ENCODE measurements at regions not wholly inside any gene's neighbourhood (a gene's known extent, or its start where the extent isn't known, plus 50 kb on each side); places are given as distances from the start of the nearest gene placed in this dataset.
"Not testable (repeated sequence)": the region's sequence is repeated elsewhere in the genome, so short reads cannot be mapped to it uniquely, and the experiment has no call there.

GRCh38 chr3:198113206-198114053 lies 153.4 kb downstream of the LMLN start:
- H3K4me2 ChIP-seq (ENCODE audit: low read length) = no peak overlapping the region
- H3K36me3 ChIP-seq (ENCODE audit: insufficient read depth, low read length) = no peaks in the 10 kb centered on the region
- H3K9me2 ChIP-seq (ENCODE audit: insufficient read depth, low read length) = no peaks in the 10 kb centered on the region
- H3K9me3 ChIP-seq (ENCODE audit: low read length) = no peaks in the 10 kb centered on the region
- no peaks in the 10 kb centered on the region for H4K20me1 ChIP-seq (ENCODE audit: insufficient read depth)
- H3K27ac ChIP-seq (ENCODE audit: low read length) = no peak overlapping the region
- H3K79me2 ChIP-seq (replicated peaks; ENCODE audit: insufficient read depth, low read length) = no peaks in the 10 kb centered on the region
- no peak overlapping the region for H3K9ac ChIP-seq (ENCODE audit: low read length)
- peaks cover 29% of the 10 kb centered on the region for H3K27me3 ChIP-seq (ENCODE audit: insufficient read depth, low read depth, low read length)
- no peak overlapping the region for H2AFZ ChIP-seq (ENCODE audit: low read depth, low read length)
- H3K4me3 ChIP-seq (ENCODE audit: low read length) = peak overlapping the region; percentile 43
- H3F3A ChIP-seq (ENCODE audit: insufficient read depth, low read length, poor library complexity, severe bottlenecking) = no peaks in the 10 kb centered on the region
- no peak for TF ChIP-seq EP300 (conservative IDR thresholded peaks at IDR 0.05; ENCODE audit: poor library complexity, severe bottlenecking)

- H3K9me2 ChIP-seq (ENCODE audit: insufficient read depth, low read length); H3K27ac ChIP-seq (ENCODE audit: low read length); H3K9ac ChIP-seq (ENCODE audit: low read length); H3K4me3 ChIP-seq (ENCODE audit: low read length); H3K79me2 ChIP-seq (replicated peaks; ENCODE audit: insufficient read depth, low read length); H3F3A ChIP-seq (ENCODE audit: insufficient read depth, low read length, poor library complexity, severe bottlenecking); H3K4me2 ChIP-seq (ENCODE audit: low read length); H3K36me3 ChIP-seq (ENCODE audit: insufficient read depth, low read length); H4K20me1 ChIP-seq (ENCODE audit: insufficient read depth); H2AFZ ChIP-seq (ENCODE audit: low read depth, low read length); H3K9me3 ChIP-seq (ENCODE audit: low read length): not testable (repeated sequence)
- peaks cover 29% of the 10 kb centered on the region for H3K27me3 ChIP-seq (ENCODE audit: insufficient read depth, low read depth, low read length)
These were observed 154.5 kb downstream of the LMLN start for GRCh38 chr3:198114516-198114915.

- not testable (repeated sequence) for H2AFZ ChIP-seq (ENCODE audit: low read depth, low read length); H3K79me2 ChIP-seq (replicated peaks; ENCODE audit: insufficient read depth, low read length); H3F3A ChIP-seq (ENCODE audit: insufficient read depth, low read length, poor library complexity, severe bottlenecking); H3K9ac ChIP-seq (ENCODE audit: low read length); H3K27me3 ChIP-seq (ENCODE audit: insufficient read depth, low read depth, low read length); H3K4me3 ChIP-seq (ENCODE audit: low read length); H4K20me1 ChIP-seq (ENCODE audit: insufficient read depth); H3K27ac ChIP-seq (ENCODE audit: low read length); H3K36me3 ChIP-seq (ENCODE audit: insufficient read depth, low read length); H3K4me2 ChIP-seq (ENCODE audit: low read length); H3K9me3 ChIP-seq (ENCODE audit: low read length); H3K9me2 ChIP-seq (ENCODE audit: insufficient read depth, low read length)
These were observed 162.2 kb downstream of the LMLN start for GRCh38 chr3:198122184-198122583.

GRCh38 chr3:198137038-198137835 lies 177.2 kb downstream of the LMLN start:
- H3K4me2 ChIP-seq (ENCODE audit: low read length); H3K9me3 ChIP-seq (ENCODE audit: low read length); H3K9me2 ChIP-seq (ENCODE audit: insufficient read depth, low read length); H3K36me3 ChIP-seq (ENCODE audit: insufficient read depth, low read length); H3F3A ChIP-seq (ENCODE audit: insufficient read depth, low read length, poor library complexity, severe bottlenecking); H4K20me1 ChIP-seq (ENCODE audit: insufficient read depth); H3K79me2 ChIP-seq (replicated peaks; ENCODE audit: insufficient read depth, low read length); H3K27ac ChIP-seq (ENCODE audit: low read length); H3K9ac ChIP-seq (ENCODE audit: low read length); H2AFZ ChIP-seq (ENCODE audit: low read depth, low read length); H3K4me3 ChIP-seq (ENCODE audit: low read length); H3K27me3 ChIP-seq (ENCODE audit: insufficient read depth, low read depth, low read length): not testable (repeated sequence)

GRCh38 chr3:198138205-198138604 lies 178.2 kb downstream of the LMLN start:
- not testable (repeated sequence) for H3K27ac ChIP-seq (ENCODE audit: low read length); H3K9me3 ChIP-seq (ENCODE audit: low read length); H4K20me1 ChIP-seq (ENCODE audit: insufficient read depth); H3F3A ChIP-seq (ENCODE audit: insufficient read depth, low read length, poor library complexity, severe bottlenecking); H3K27me3 ChIP-seq (ENCODE audit: insufficient read depth, low read depth, low read length); H3K36me3 ChIP-seq (ENCODE audit: insufficient read depth, low read length); H3K9me2 ChIP-seq (ENCODE audit: insufficient read depth, low read length); H3K4me3 ChIP-seq (ENCODE audit: low read length); H2AFZ ChIP-seq (ENCODE audit: low read depth, low read length); H3K79me2 ChIP-seq (replicated peaks; ENCODE audit: insufficient read depth, low read length); H3K4me2 ChIP-seq (ENCODE audit: low read length); H3K9ac ChIP-seq (ENCODE audit: low read length)

- not testable (repeated sequence) for H3K79me2 ChIP-seq (replicated peaks; ENCODE audit: insufficient read depth, low read length); H3K9ac ChIP-seq (ENCODE audit: low read length); H3F3A ChIP-seq (ENCODE audit: insufficient read depth, low read length, poor library complexity, severe bottlenecking); H2AFZ ChIP-seq (ENCODE audit: low read depth, low read length); H3K9me2 ChIP-seq (ENCODE audit: insufficient read depth, low read length); H3K36me3 ChIP-seq (ENCODE audit: insufficient read depth, low read length); H3K27ac ChIP-seq (ENCODE audit: low read length); H3K27me3 ChIP-seq (ENCODE audit: insufficient read depth, low read depth, low read length); H3K4me3 ChIP-seq (ENCODE audit: low read length); H3K9me3 ChIP-seq (ENCODE audit: low read length); H4K20me1 ChIP-seq (ENCODE audit: insufficient read depth); H3K4me2 ChIP-seq (ENCODE audit: low read length)
These were observed 179.0 kb downstream of the LMLN start for GRCh38 chr3:198139037-198139436.

- not testable (repeated sequence) for H3K9ac ChIP-seq (ENCODE audit: low read length); H3K4me2 ChIP-seq (ENCODE audit: low read length); H3K9me3 ChIP-seq (ENCODE audit: low read length); H3F3A ChIP-seq (ENCODE audit: insufficient read depth, low read length, poor library complexity, severe bottlenecking); H3K4me3 ChIP-seq (ENCODE audit: low read length); H3K9me2 ChIP-seq (ENCODE audit: insufficient read depth, low read length); H3K79me2 ChIP-seq (replicated peaks; ENCODE audit: insufficient read depth, low read length); H3K36me3 ChIP-seq (ENCODE audit: insufficient read depth, low read length); H2AFZ ChIP-seq (ENCODE audit: low read depth, low read length); H3K27ac ChIP-seq (ENCODE audit: low read length); H3K27me3 ChIP-seq (ENCODE audit: insufficient read depth, low read depth, low read length); H4K20me1 ChIP-seq (ENCODE audit: insufficient read depth)
These were observed 179.6 kb downstream of the LMLN start for GRCh38 chr3:198139513-198140167.

Measured in neural cell (in vitro differentiated cells).